Hepatocyte (in vitro differentiated cells): ENCODE measurements at regions not wholly inside any gene's neighbourhood (a gene's known extent, or its start where the extent isn't known, plus 50 kb on each side); places are given as distances from the start of the nearest gene placed in this dataset.

Source experiments
- DNase-seq: peaks from one replicate; pipeline ENCODE4 v3.0.0-alpha.2; 2016; ENCODE audit warnings: low spot score
- H2AFZ ChIP-seq: fragments of 200-600 bp; sonication (generic); 2 replicates; pipeline ENCODE4 v1.6.0; 2016; ENCODE audit warnings: antibody characterized with exemption, mild to moderate bottlenecking
- H3K27ac ChIP-seq: fragments of 200-600 bp; sonication (generic); 2 replicates; pipeline ENCODE4 v1.5.1; 2016; ENCODE audit warnings: mild to moderate bottlenecking
- H3K27me3 ChIP-seq: fragments of 200-600 bp; sonication (generic); 2 replicates; pipeline ENCODE4 v1.6.1; 2016
- H3K36me3 ChIP-seq: fragments of 200-600 bp; sonication (generic); replicated peaks from 2 replicates; pipeline ENCODE4 v1.5.1; 2016; ENCODE audit warnings: low read depth; ENCODE audit not compliant: insufficient read depth
- H3K4me1 ChIP-seq: fragments of 200-600 bp; sonication (generic); 2 replicates; pipeline ENCODE4 v1.5.1; 2016; ENCODE audit warnings: mild to moderate bottlenecking, moderate library complexity; ENCODE audit not compliant: insufficient read depth
- H3K4me2 ChIP-seq: fragments of 200-600 bp; sonication (generic); 2 replicates; pipeline ENCODE4 v1.6.0; 2016
- H3K4me3 ChIP-seq: fragments of 200-600 bp; sonication (generic); 2 replicates; pipeline ENCODE4 v1.5.1; 2016; ENCODE audit warnings: mild to moderate bottlenecking
- H3K79me2 ChIP-seq: fragments of 200-600 bp; sonication (generic); 2 replicates; pipeline ENCODE4 v1.6.0; 2017; ENCODE audit warnings: mild to moderate bottlenecking
- H3K9me2 ChIP-seq: fragments of 200-600 bp; sonication (generic); replicated peaks from 2 replicates; pipeline ENCODE4 v1.6.0; 2017; ENCODE audit warnings: mild to moderate bottlenecking; ENCODE audit not compliant: insufficient read depth
- H3K9me3 ChIP-seq: fragments of 200-600 bp; sonication (generic); 2 replicates; pipeline ENCODE4 v1.5.1; 2016; ENCODE audit warnings: low read depth, mild to moderate bottlenecking
- H4K20me1 ChIP-seq: fragments of 200-600 bp; sonication (generic); 2 replicates; pipeline ENCODE4 v1.6.0; 2016; ENCODE audit warnings: mild to moderate bottlenecking; ENCODE audit not compliant: insufficient read depth, poor library complexity, severe bottlenecking
- EZH2 ChIP-seq: fragments of 200-600 bp; sonication (generic); IDR thresholded peaks from 2 replicates; pipeline ENCODE4 v1.6.1; 2016; ENCODE audit warnings: antibody characterized with exemption, mild to moderate bottlenecking, borderline replicate concordance
- EZH2phosphoT487 ChIP-seq: fragments of 200-600 bp; sonication (generic); IDR thresholded peaks from one replicate; pipeline ENCODE4 v1.6.1; 2018; ENCODE audit warnings: antibody characterized with exemption, mild to moderate bottlenecking, low read depth, moderate library complexity; ENCODE audit not compliant: unreplicated experiment, severe bottlenecking
- WGBS: methylation state at CpG from one replicate; pipeline ENCODE4 v1.1.6; 2016; ENCODE audit warnings: low lambda C conversion rate; ENCODE audit errors: missing lambda C conversion rate; 5-methylcytosine and 5-hydroxymethylcytosine counted together
- TF ChIP-seq, protein P1 (sequence below): fragments of 200-600 bp; sonication (generic); IDR thresholded peaks from 2 replicates; pipeline ENCODE4 v1.5.1; 2016; ENCODE audit warnings: antibody characterized with exemption, mild to moderate bottlenecking; ENCODE audit not compliant: poor library complexity

- Histone ChIP-seq H3K9me3 (no peaks in the 10 kb centered on the region), H3K4me3 (no peak overlapping the region), H3K9me2 (no peaks in the 10 kb centered on the region), H3K36me3 (no peaks in the 10 kb centered on the region), H4K20me1 (no peaks in the 10 kb centered on the region), H3K27ac (no peak overlapping the region), H3K79me2 (no peaks in the 10 kb centered on the region), H2AFZ (no peak overlapping the region), H3K27me3 (no peaks in the 10 kb centered on the region), H3K4me2 (no peak overlapping the region), H3K4me1 (no peaks in the 10 kb centered on the region)
- no peak for TF ChIP-seq EZH2phosphoT487
- no peak for TF ChIP-seq EZH2
- TF ChIP-seq, protein P1, sequence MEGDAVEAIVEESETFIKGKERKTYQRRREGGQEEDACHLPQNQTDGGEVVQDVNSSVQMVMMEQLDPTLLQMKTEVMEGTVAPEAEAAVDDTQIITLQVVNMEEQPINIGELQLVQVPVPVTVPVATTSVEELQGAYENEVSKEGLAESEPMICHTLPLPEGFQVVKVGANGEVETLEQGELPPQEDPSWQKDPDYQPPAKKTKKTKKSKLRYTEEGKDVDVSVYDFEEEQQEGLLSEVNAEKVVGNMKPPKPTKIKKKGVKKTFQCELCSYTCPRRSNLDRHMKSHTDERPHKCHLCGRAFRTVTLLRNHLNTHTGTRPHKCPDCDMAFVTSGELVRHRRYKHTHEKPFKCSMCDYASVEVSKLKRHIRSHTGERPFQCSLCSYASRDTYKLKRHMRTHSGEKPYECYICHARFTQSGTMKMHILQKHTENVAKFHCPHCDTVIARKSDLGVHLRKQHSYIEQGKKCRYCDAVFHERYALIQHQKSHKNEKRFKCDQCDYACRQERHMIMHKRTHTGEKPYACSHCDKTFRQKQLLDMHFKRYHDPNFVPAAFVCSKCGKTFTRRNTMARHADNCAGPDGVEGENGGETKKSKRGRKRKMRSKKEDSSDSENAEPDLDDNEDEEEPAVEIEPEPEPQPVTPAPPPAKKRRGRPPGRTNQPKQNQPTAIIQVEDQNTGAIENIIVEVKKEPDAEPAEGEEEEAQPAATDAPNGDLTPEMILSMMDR, result no peak
- DNase-seq, result no peak
- WGBS, result 11% methylated on average over 1 of the region's 1 CpG
Observed at GRCh38 chr7:47089068-47089417, 492.9 kb downstream of the TNS3 start.

GRCh38 chr7:47088329-47089067 is 493.4 kb downstream of the TNS3 start:
- no peak overlapping the region for H2AFZ ChIP-seq
- no peaks in the 10 kb centered on the region for H3K27me3 ChIP-seq
- no peak overlapping the region for H3K4me2 ChIP-seq
- H3K9me2 ChIP-seq, result no peaks in the 10 kb centered on the region
- no peak overlapping the region for H3K27ac ChIP-seq
- no peaks in the 10 kb centered on the region for H3K4me1 ChIP-seq
- no peak overlapping the region for H3K4me3 ChIP-seq
- 41% methylated on average over 14 of the region's 14 CpGs for WGBS
- no peaks in the 10 kb centered on the region for H4K20me1 ChIP-seq
- TF ChIP-seq, protein P1, result peak; percentile 97
- no peak for TF ChIP-seq EZH2
- no peaks in the 10 kb centered on the region for H3K36me3 ChIP-seq
- no peaks in the 10 kb centered on the region for H3K9me3 ChIP-seq
- no peaks in the 10 kb centered on the region for H3K79me2 ChIP-seq
- DNase-seq, result peak; percentile 82

- H3K27me3 ChIP-seq, result no peaks in the 10 kb centered on the region
- TF ChIP-seq, protein P1, result no peak
- TF ChIP-seq EZH2 (no peak), EZH2phosphoT487 (no peak)
- WGBS, result 92% methylated on average over 2 of the region's 2 CpGs
Observed at GRCh38 chr7:47087866-47088265, 494.0 kb downstream of the TNS3 start.

More at GRCh38 chr7:47087866-47088265, 494.0 kb downstream of the TNS3 start:
- no peaks in the 10 kb centered on the region for H3K36me3 ChIP-seq
- H3K9me3 ChIP-seq, result no peaks in the 10 kb centered on the region
- H3K4me1 ChIP-seq, result no peaks in the 10 kb centered on the region
- H3K4me2 ChIP-seq, result no peak overlapping the region
- H4K20me1 ChIP-seq, result no peaks in the 10 kb centered on the region
- no peaks in the 10 kb centered on the region for H3K9me2 ChIP-seq
- DNase-seq, result no peak
- H2AFZ ChIP-seq, result no peak overlapping the region
- H3K27ac ChIP-seq, result no peak overlapping the region
- no peak overlapping the region for H3K4me3 ChIP-seq
- H3K79me2 ChIP-seq, result no peaks in the 10 kb centered on the region
